Osteocyte (in vitro differentiated cells): ENCODE measurements at regions not wholly inside any gene's neighbourhood (a gene's known extent, or its start where the extent isn't known, plus 50 kb on each side); places are given as distances from the start of the nearest gene placed in this dataset.

Experiments used
- DNase-seq: peaks from one replicate; pipeline ENCODE4 v3.0.0; 2021; ENCODE audit warnings: mixed read lengths; ENCODE audit not compliant: unreplicated experiment; ENCODE audit errors: extremely low spot score
- H3K27ac Mint-ChIP-seq: one replicate; pipeline ENCODE4 v1.8.0; 2021; ENCODE audit warnings: mild to moderate bottlenecking, mixed read lengths; ENCODE audit not compliant: unreplicated experiment
- H3K27me3 Mint-ChIP-seq: one replicate; pipeline ENCODE4 v1.8.0; 2021; ENCODE audit warnings: mixed read lengths; ENCODE audit not compliant: unreplicated experiment
- H3K36me3 Mint-ChIP-seq: one replicate; pipeline ENCODE4 v1.8.0; 2021; ENCODE audit warnings: mixed read lengths; ENCODE audit not compliant: unreplicated experiment
- H3K4me1 Mint-ChIP-seq: one replicate; pipeline ENCODE4 v1.8.0; 2021; ENCODE audit warnings: mixed read lengths; ENCODE audit not compliant: unreplicated experiment
- H3K4me3 Mint-ChIP-seq: one replicate; pipeline ENCODE4 v1.8.0; 2021; ENCODE audit warnings: mild to moderate bottlenecking, moderate library complexity, mixed read lengths; ENCODE audit not compliant: unreplicated experiment
- H3K9me3 Mint-ChIP-seq: one replicate; pipeline ENCODE4 v1.8.0; 2021; ENCODE audit warnings: mixed read lengths; ENCODE audit not compliant: unreplicated experiment
- TF ChIP-seq, protein P1 (sequence below): fragments of 200-600 bp; sonication (generic); IDR thresholded peaks from 2 replicates; pipeline ENCODE4 v1.5.0; 2021; ENCODE audit warnings: antibody characterized with exemption, mild to moderate bottlenecking, moderate library complexity

DNA sequence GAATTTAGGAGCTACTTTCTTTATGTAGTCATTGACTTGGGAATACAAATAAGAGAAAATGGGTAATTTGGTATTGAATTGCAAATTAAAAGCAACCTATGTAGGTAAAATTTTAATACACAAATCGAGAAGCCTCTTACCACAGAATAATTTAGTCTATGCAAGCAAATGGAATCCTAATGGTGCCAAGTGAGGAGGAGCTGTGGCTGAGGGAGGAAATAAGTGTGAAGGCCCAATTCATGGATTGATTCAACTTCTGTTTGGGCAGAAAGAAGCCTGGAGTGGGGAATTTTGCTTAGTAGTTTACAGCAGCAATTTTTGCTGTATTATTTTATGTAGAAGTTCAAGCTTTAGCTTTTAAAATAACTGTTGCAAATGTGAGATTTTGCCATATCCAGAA, 291.9 kb downstream of the OXSM start:
- DNase-seq: no peak
- Mint-ChIP-seq H3K27me3 (peaks cover 2% of the 10 kb centered on the region), H3K27ac (no peak overlapping the region), H3K36me3 (no peaks in the 10 kb centered on the region), H3K9me3 (no peaks in the 10 kb centered on the region), H3K4me3 (no peak overlapping the region), H3K4me1 (no peaks in the 10 kb centered on the region)
- TF ChIP-seq, protein P1, sequence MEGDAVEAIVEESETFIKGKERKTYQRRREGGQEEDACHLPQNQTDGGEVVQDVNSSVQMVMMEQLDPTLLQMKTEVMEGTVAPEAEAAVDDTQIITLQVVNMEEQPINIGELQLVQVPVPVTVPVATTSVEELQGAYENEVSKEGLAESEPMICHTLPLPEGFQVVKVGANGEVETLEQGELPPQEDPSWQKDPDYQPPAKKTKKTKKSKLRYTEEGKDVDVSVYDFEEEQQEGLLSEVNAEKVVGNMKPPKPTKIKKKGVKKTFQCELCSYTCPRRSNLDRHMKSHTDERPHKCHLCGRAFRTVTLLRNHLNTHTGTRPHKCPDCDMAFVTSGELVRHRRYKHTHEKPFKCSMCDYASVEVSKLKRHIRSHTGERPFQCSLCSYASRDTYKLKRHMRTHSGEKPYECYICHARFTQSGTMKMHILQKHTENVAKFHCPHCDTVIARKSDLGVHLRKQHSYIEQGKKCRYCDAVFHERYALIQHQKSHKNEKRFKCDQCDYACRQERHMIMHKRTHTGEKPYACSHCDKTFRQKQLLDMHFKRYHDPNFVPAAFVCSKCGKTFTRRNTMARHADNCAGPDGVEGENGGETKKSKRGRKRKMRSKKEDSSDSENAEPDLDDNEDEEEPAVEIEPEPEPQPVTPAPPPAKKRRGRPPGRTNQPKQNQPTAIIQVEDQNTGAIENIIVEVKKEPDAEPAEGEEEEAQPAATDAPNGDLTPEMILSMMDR: no peak

DNA sequence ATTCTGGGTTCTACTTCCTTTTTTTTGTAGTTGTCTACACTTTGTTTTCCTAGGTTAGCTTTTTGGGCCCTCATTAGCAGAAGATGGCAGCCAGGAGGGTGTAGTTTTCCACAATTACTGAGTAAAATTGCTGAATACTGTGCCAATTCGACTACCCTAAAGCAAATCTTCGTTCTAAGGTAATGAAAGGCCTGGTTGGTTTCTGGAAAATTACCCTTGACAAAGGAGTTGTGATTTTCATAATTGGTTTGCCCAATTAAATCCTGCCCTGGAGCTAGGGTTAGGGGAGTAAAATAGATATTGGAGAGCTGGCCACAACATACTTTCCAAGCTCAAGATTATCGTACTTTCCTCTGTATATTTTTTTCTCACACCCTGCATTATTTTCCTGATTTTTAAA, 293.0 kb downstream of the OXSM start:
- no peak for DNase-seq
- Mint-ChIP-seq H3K4me3 (no peak overlapping the region), H3K27ac (no peak overlapping the region), H3K27me3 (peaks cover 2% of the 10 kb centered on the region), H3K36me3 (no peaks in the 10 kb centered on the region), H3K4me1 (no peaks in the 10 kb centered on the region), H3K9me3 (peaks cover 3% of the 10 kb centered on the region)
- TF ChIP-seq, protein P1: no peak

DNA sequence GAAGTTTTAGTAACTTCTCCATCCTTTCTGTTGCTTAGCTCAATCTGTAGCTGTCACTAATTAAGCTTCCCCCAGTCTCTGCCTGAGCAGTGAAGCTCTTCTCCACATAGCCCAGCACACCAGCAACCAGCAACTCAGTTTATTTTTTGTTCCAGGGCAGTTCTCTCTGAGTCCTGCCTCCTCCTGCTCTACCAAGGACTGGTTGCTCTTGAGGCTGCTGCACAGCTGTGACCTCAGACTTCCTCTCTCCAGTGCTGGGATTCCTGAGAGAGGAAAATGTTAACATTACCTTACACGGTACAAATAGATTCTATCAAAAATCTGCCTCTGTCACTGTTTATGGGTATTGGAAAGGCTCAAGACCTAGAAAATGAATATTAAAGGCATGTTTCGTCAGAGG, 294.7 kb downstream of the OXSM start:
- no peaks in the 10 kb centered on the region for H3K4me1 Mint-ChIP-seq
- H3K4me3 Mint-ChIP-seq: no peak overlapping the region
- no peaks in the 10 kb centered on the region for H3K27me3 Mint-ChIP-seq
- TF ChIP-seq, protein P1: no peak
- no peak for DNase-seq
- H3K9me3 Mint-ChIP-seq: peaks cover 15% of the 10 kb centered on the region
- no peaks in the 10 kb centered on the region for H3K36me3 Mint-ChIP-seq
- H3K27ac Mint-ChIP-seq: no peak overlapping the region

DNA sequence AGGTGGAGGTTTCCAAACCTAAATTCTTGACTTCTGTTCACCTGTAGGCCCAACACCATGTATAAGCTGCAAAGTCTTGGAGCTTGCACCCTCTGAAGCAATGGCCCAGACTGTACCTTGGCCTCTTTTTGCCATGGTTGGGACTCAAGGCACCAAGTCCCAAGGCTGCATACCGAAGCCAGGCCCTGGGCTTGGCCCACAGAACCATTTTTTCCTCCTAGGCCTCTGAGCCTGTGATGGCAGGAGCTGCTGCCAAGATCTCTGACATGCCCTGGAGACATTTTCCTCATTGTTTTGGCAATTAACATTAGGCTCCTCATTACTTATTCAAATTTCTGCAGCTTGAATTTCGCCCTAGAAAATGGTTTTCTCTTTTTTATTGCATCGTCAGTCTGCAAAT, 297.9 kb downstream of the OXSM start:
- H3K4me1 Mint-ChIP-seq: no peaks in the 10 kb centered on the region
- DNase-seq: no peak
- H3K9me3 Mint-ChIP-seq: peaks cover 19% of the 10 kb centered on the region
- H3K27me3 Mint-ChIP-seq: no peaks in the 10 kb centered on the region
- TF ChIP-seq, protein P1: no peak
- H3K27ac Mint-ChIP-seq: no peak overlapping the region
- no peak overlapping the region for H3K4me3 Mint-ChIP-seq
- no peaks in the 10 kb centered on the region for H3K36me3 Mint-ChIP-seq

DNA sequence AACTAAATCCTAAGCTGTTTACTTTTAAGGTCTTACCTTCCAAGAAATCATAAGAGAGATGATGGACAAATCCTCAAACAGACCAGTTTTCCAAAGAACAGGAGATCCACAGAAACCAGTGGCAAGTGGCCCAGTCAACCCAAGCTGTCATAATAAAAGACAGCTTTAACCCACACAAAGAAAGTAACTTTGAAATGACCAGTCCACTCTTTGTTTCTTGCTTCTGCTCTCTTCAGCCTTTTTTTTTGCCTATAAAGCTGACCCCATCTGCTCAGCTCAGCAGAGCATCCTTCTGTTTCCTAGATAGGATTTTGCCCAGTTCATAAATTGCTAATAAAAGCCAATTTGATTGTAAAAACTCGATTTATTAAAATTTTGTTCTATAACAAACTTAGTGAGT, 299.4 kb downstream of the OXSM start:
- H3K4me1 Mint-ChIP-seq: no peaks in the 10 kb centered on the region
- TF ChIP-seq, protein P1: no peak
- no peak overlapping the region for H3K4me3 Mint-ChIP-seq
- no peak overlapping the region for H3K27ac Mint-ChIP-seq
- DNase-seq: no peak
- peaks cover 20% of the 10 kb centered on the region for H3K9me3 Mint-ChIP-seq
- no peaks in the 10 kb centered on the region for H3K36me3 Mint-ChIP-seq
- H3K27me3 Mint-ChIP-seq: no peaks in the 10 kb centered on the region
